NOMO-1 (cell line): ENCODE measurements at regions not wholly inside any gene's neighbourhood (a gene's known extent, or its start where the extent isn't known, plus 50 kb on each side); places are given as distances from the start of the nearest gene placed in this dataset.
A peak's percentile ranks its signal among the peaks of the same experiment; 100 is the strongest.

Source experiments
- DNase-seq, 2 experiments: peaks; one replicate each; lab custom pipeline; 2025; ENCODE audit not compliant: unreplicated experiment in 2 of 2; lab: John Stamatoyannopoulos, UW

GRCh38 chr13:91144486-91144885 lies 203.0 kb upstream of the MIR17HG start:
- DNase-seq: no peak

- DNase-seq: peak; percentile 30 to 65
Measured at GRCh38 chr13:91145571-91146205, 201.8 kb upstream of the MIR17HG start.

- DNase-seq: no peak
Measured at GRCh38 chr13:91146601-91147000, 200.9 kb upstream of the MIR17HG start.

- DNase-seq: no peak
Measured at GRCh38 chr13:91148098-91148497, 199.4 kb upstream of the MIR17HG start.

- no peak for DNase-seq
Measured at GRCh38 chr13:91151921-91152320, 195.6 kb upstream of the MIR17HG start.

- DNase-seq: no peak
Measured at GRCh38 chr13:91153372-91153771, 194.1 kb upstream of the MIR17HG start.

- peak; percentile 96 to 100 for DNase-seq
Measured at GRCh38 chr13:91154558-91155353, 192.7 kb upstream of the MIR17HG start.

- DNase-seq: no peak
Measured at GRCh38 chr13:91155512-91156114, 191.9 kb upstream of the MIR17HG start.

GRCh38 chr13:91157273-91158016 lies 190.0 kb upstream of the MIR17HG start:
- DNase-seq: no peak

GRCh38 chr13:91158017-91158395 lies 189.5 kb upstream of the MIR17HG start:
- DNase-seq: peak; percentile 25 to 71

- peak in 1 of 2 experiments; percentile 9 for DNase-seq
Measured at GRCh38 chr13:91162180-91162579, 185.3 kb upstream of the MIR17HG start.

GRCh38 chr13:91162589-91162988 lies 184.9 kb upstream of the MIR17HG start:
- no peak for DNase-seq

GRCh38 chr13:91165758-91166157 lies 181.7 kb upstream of the MIR17HG start:
- DNase-seq: no peak

- DNase-seq: no peak
Measured at GRCh38 chr13:91166714-91167511, 180.6 kb upstream of the MIR17HG start.

- DNase-seq: no peak
Measured at GRCh38 chr13:91167706-91168385, 179.6 kb upstream of the MIR17HG start.

- peak in 1 of 2 experiments; percentile 48 for DNase-seq
Measured at GRCh38 chr13:91168386-91168711, 179.1 kb upstream of the MIR17HG start.

GRCh38 chr13:91169321-91170050 lies 178.0 kb upstream of the MIR17HG start:
- DNase-seq: no peak

- DNase-seq: no peak
Measured at GRCh38 chr13:91172160-91172559, 175.3 kb upstream of the MIR17HG start.

GRCh38 chr13:91174886-91175501 lies 172.5 kb upstream of the MIR17HG start:
- DNase-seq: no peak
